NB4 (cell line): ENCODE measurements at regions not wholly inside any gene's neighbourhood (a gene's known extent, or its start where the extent isn't known, plus 50 kb on each side); places are given as distances from the start of the nearest gene placed in this dataset.

ENCODE experiments used
- DNase-seq: peaks from one replicate; pipeline ENCODE4 v3.0.0; 2010; ENCODE audit warnings: low read depth
- H3K4me3 ChIP-seq: one replicate; pipeline ENCODE4 v1.5.1; 2011; ENCODE audit warnings: mild to moderate bottlenecking, low read depth, low read length, moderate library complexity
- MYC ChIP-seq: IDR thresholded peaks from 2 replicates; pipeline ENCODE4 v1.6.1; 2011; ENCODE audit warnings: low read depth, low read length
- POLR2A ChIP-seq: IDR thresholded peaks from 2 replicates; pipeline ENCODE4 v1.6.1; 2011; ENCODE audit warnings: mild to moderate bottlenecking; ENCODE audit not compliant: insufficient read length; ENCODE audit errors: extremely low read depth
- TF ChIP-seq, protein P1 (sequence below): IDR thresholded peaks from one replicate; pipeline ENCODE4 v1.5.1; 2012; ENCODE audit warnings: low read depth, low read length
- TF ChIP-seq, protein P2 (sequence below): IDR thresholded peaks from 2 replicates; pipeline ENCODE4 v1.6.1; 2011; ENCODE audit warnings: low read depth, low read length

DNA sequence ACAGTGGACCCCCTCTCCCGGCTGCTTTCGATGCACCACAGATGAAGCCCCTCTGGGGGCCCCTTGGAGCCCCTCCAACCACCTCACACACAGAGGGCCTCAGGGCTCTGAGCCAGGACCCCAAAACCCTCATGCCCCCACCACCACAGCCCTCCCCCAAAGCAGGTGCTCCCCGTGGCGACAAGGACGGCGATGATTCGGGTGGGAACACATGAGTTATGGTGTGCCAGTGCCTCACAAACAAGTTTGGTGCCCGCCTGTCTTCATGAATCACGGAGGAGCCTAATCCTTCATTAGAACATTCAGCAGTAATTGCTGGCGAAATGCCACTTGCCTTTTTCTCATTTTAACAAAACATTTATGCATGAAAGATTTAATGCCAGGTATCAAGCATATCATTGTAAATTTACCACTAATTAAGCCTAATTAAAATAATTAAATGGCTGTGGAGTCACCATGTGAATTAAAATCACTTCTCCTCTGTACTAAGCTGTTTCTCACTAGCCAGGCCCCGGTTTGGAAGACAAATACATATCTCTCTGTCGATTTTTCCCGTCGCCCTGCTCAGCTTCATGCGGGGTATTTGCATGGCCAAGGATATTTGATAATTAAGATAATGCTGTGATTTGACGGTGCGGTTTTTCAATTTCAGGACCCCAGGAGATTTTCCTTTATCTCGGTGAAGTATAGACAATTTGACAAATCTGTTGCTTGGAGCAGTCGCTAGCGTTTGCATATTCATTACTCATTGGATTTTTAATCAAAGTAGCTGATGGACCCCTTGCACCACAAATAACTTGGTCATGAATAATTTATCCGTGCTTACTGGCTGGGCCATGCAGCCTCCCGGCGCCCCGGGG lies 157.0 kb downstream of the TLE3 start:
- TF ChIP-seq, protein P1, sequence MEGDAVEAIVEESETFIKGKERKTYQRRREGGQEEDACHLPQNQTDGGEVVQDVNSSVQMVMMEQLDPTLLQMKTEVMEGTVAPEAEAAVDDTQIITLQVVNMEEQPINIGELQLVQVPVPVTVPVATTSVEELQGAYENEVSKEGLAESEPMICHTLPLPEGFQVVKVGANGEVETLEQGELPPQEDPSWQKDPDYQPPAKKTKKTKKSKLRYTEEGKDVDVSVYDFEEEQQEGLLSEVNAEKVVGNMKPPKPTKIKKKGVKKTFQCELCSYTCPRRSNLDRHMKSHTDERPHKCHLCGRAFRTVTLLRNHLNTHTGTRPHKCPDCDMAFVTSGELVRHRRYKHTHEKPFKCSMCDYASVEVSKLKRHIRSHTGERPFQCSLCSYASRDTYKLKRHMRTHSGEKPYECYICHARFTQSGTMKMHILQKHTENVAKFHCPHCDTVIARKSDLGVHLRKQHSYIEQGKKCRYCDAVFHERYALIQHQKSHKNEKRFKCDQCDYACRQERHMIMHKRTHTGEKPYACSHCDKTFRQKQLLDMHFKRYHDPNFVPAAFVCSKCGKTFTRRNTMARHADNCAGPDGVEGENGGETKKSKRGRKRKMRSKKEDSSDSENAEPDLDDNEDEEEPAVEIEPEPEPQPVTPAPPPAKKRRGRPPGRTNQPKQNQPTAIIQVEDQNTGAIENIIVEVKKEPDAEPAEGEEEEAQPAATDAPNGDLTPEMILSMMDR = no peak
- TF ChIP-seq, protein P2, sequence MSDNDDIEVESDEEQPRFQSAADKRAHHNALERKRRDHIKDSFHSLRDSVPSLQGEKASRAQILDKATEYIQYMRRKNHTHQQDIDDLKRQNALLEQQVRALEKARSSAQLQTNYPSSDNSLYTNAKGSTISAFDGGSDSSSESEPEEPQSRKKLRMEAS = no peak
- TF ChIP-seq POLR2A (no peak), MYC (no peak)
- no peak overlapping the region for H3K4me3 ChIP-seq
- DNase-seq = no peak

GRCh38 chr15:69941301-69941605 lies 156.5 kb downstream of the TLE3 start:
- DNase-seq = no peak
- TF ChIP-seq, protein P2 = no peak
- TF ChIP-seq MYC (no peak), POLR2A (no peak)
- TF ChIP-seq, protein P1 = no peak
- H3K4me3 ChIP-seq = no peak overlapping the region

GRCh38 chr15:69941706-69942495 lies 155.8 kb downstream of the TLE3 start:
- no peak for TF ChIP-seq POLR2A
- TF ChIP-seq MYC = no peak
- TF ChIP-seq, protein P2 = no peak
- TF ChIP-seq, protein P1 = no peak
- no peak for DNase-seq
- no peak overlapping the region for H3K4me3 ChIP-seq

GRCh38 chr15:69943637-69944036 lies 154.1 kb downstream of the TLE3 start:
- DNase-seq = no peak
- no peak for TF ChIP-seq MYC
- TF ChIP-seq, protein P1 = no peak
- TF ChIP-seq, protein P2 = no peak
- no peak for TF ChIP-seq POLR2A

GRCh38 chr15:69945729-69946128 lies 152.0 kb downstream of the TLE3 start:
- no peak for DNase-seq
- TF ChIP-seq MYC = no peak
- no peak overlapping the region for H3K4me3 ChIP-seq

More at GRCh38 chr15:69943637-69944036, 154.1 kb downstream of the TLE3 start:
- no peak overlapping the region for H3K4me3 ChIP-seq

DNA sequence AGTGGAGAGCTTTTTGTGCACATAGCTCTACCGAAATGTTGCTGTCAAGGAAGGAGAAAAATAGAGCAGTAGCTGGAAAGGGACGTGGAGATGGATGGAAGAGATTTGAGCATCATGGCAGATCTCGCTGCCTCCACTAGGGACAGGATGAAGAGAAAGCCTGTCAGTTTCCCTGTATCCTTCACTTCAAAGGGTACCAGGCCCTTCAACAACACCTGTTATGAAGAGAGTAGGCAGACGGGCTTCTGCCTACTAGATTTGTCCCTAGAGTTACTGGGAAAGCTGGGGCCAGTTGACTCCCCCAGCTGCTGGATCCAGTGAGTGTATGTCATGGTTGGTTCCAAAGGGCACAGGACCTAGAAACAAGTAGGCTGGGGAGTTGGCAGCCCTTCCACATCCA lies 150.8 kb downstream of the TLE3 start:
- DNase-seq = no peak
- TF ChIP-seq MYC = no peak
- TF ChIP-seq, protein P1 = no peak
- TF ChIP-seq POLR2A = no peak
- TF ChIP-seq, protein P2 = no peak

More for the DNA sequence above, 150.8 kb downstream of the TLE3 start:
- H3K4me3 ChIP-seq = no peak overlapping the region
